PC-9 (cell line): ENCODE measurements at regions not wholly inside any gene's neighbourhood (a gene's known extent, or its start where the extent isn't known, plus 50 kb on each side); places are given as distances from the start of the nearest gene placed in this dataset.

Source experiments
- BruUV-seq: library from RNA; stranded (reverse); fragments of 400-500 nt; replicated peaks from 2 replicates; lab custom pipeline; 2021; lab: Mats Ljungman, UMichigan
- CTCF ChIA-PET: fragments of 300-600 bp; sonication (Branson Sonifier 250); formaldehyde crosslinking; loops from one replicate; lab custom pipeline; 2022; ENCODE audit warnings: antibody characterized with exemption; lab: Charles Lee
- POLR2A ChIA-PET: fragments of 300-600 bp; sonication (Branson Sonifier 250); formaldehyde crosslinking; loops from one replicate; lab custom pipeline; 2022; ENCODE audit warnings: antibody characterized with exemption; ENCODE audit not compliant: unreplicated experiment; lab: Charles Lee
- DNase-seq, 2 experiments: peaks; one replicate each; pipeline versions ENCODE4 v3.0.0 to v3.0.0-alpha.2; 2015 to 2022; ENCODE audit warnings: mixed read lengths in 1 of 2
- H2AFZ ChIP-seq: fragments of 200-600 bp; sonication (generic); 2 replicates; pipeline ENCODE4 v1.8.1; 2017; ENCODE audit warnings: antibody characterized with exemption
- H3F3A ChIP-seq: fragments of 200-600 bp; sonication (generic); 2 replicates; pipeline ENCODE4 v1.8.1; 2017; ENCODE audit warnings: antibody characterized with exemption, mild to moderate bottlenecking, low read depth; ENCODE audit not compliant: insufficient read depth
- H3K27ac ChIP-seq: fragments of 200-600 bp; sonication (generic); 2 replicates; pipeline ENCODE4 v1.6.1; 2016; ENCODE audit warnings: mixed run types
- H3K27me3 ChIP-seq: fragments of 200-600 bp; sonication (generic); 2 replicates; pipeline ENCODE4 v1.6.1; 2016; ENCODE audit warnings: low read depth, mixed run types; ENCODE audit not compliant: insufficient read depth
- H3K36me3 ChIP-seq: fragments of 200-600 bp; sonication (generic); 2 replicates; pipeline ENCODE4 v1.6.1; 2016; ENCODE audit warnings: low read depth, mixed run types
- H3K4me1 ChIP-seq: fragments of 200-600 bp; sonication (generic); replicated peaks from 2 replicates; pipeline ENCODE4 v1.6.1; 2016; ENCODE audit warnings: mixed run types; ENCODE audit not compliant: insufficient read depth
- H3K4me2 ChIP-seq: fragments of 200-600 bp; sonication (generic); 2 replicates; pipeline ENCODE4 v1.6.1; 2017; ENCODE audit warnings: mixed run types
- H3K4me3 ChIP-seq: fragments of 200-600 bp; sonication (generic); 2 replicates; pipeline ENCODE4 v1.6.1; 2016; ENCODE audit warnings: mixed run types
- H3K79me2 ChIP-seq: fragments of 200-600 bp; sonication (generic); 2 replicates; pipeline ENCODE4 v1.6.1; 2017; ENCODE audit warnings: low read depth, mixed run types
- H3K9me2 ChIP-seq: fragments of 200-600 bp; sonication (generic); 2 replicates; pipeline ENCODE4 v1.8.1; 2017; ENCODE audit warnings: mild to moderate bottlenecking; ENCODE audit not compliant: insufficient read depth
- H3K9me3 ChIP-seq: fragments of 200-600 bp; sonication (generic); 2 replicates; pipeline ENCODE4 v1.8.1; 2016; ENCODE audit warnings: low read depth; ENCODE audit not compliant: insufficient read depth
- H4K20me1 ChIP-seq: fragments of 200-600 bp; sonication (generic); 2 replicates; pipeline ENCODE4 v1.8.1; 2017; ENCODE audit not compliant: insufficient read depth
- EZH2 ChIP-seq: fragments of 200-600 bp; sonication (generic); IDR thresholded peaks from 2 replicates; pipeline ENCODE4 v1.8.0; 2017; ENCODE audit warnings: antibody characterized with exemption, low read depth
- intact Hi-C: fragments of 100-400 bp; cut with micrococcal nuclease; formaldehyde crosslinking; loops from one replicate; pipeline ENCODE4 v1.10.0; 2022; ENCODE audit not compliant: unreplicated experiment
- TF ChIP-seq, protein P1 (sequence below): fragments of 200-600 bp; sonication (generic); conservative IDR thresholded peaks from 2 replicates; pipeline ENCODE4 v1.6.1; 2017; ENCODE audit warnings: mixed run types, antibody characterized with exemption, mild to moderate bottlenecking, moderate library complexity

GRCh38 chr17:17400566-17401184 is 76.1 kb upstream of the MED9 start:
- Histone ChIP-seq H3K27me3 (peaks cover 67% of the 10 kb centered on the region), H3K4me1 (no peaks in the 10 kb centered on the region), H3K36me3 (no peaks in the 10 kb centered on the region), H4K20me1 (no peaks in the 10 kb centered on the region), H3K79me2 (no peaks in the 10 kb centered on the region), H3K9me3 (no peaks in the 10 kb centered on the region), H3K4me2 (no peak overlapping the region), H3K27ac (no peak overlapping the region), H3K4me3 (no peak overlapping the region), H3K9me2 (no peaks in the 10 kb centered on the region), H3F3A (no peaks in the 10 kb centered on the region), H2AFZ (no peak overlapping the region)
- no peak for DNase-seq
- no TSS peak for BruUV-seq
- intact Hi-C loops, result no loop called here
- ChIA-PET POLR2A (no interaction called here), CTCF (no interaction called here)
- no peak for TF ChIP-seq EZH2

GRCh38 chr17:17401271-17401781 is 75.5 kb upstream of the MED9 start:
- H3K79me2 ChIP-seq, result no peaks in the 10 kb centered on the region
- peaks cover 62% of the 10 kb centered on the region for H3K27me3 ChIP-seq
- ChIA-PET POLR2A (no interaction called here), CTCF (no interaction called here)
- H3K36me3 ChIP-seq, result no peaks in the 10 kb centered on the region
- peak in 1 of 2 experiments; percentile 8 for DNase-seq
- no TSS peak for BruUV-seq
- H4K20me1 ChIP-seq, result no peaks in the 10 kb centered on the region
- no peaks in the 10 kb centered on the region for H3K4me1 ChIP-seq
- no peaks in the 10 kb centered on the region for H3K9me2 ChIP-seq
- no peak overlapping the region for H2AFZ ChIP-seq
- no peaks in the 10 kb centered on the region for H3K9me3 ChIP-seq
- H3K4me3 ChIP-seq, result no peak overlapping the region
- no peak overlapping the region for H3K4me2 ChIP-seq
- H3K27ac ChIP-seq, result no peak overlapping the region
- intact Hi-C loops, result no loop called here
- no peaks in the 10 kb centered on the region for H3F3A ChIP-seq
- TF ChIP-seq, protein P1, sequence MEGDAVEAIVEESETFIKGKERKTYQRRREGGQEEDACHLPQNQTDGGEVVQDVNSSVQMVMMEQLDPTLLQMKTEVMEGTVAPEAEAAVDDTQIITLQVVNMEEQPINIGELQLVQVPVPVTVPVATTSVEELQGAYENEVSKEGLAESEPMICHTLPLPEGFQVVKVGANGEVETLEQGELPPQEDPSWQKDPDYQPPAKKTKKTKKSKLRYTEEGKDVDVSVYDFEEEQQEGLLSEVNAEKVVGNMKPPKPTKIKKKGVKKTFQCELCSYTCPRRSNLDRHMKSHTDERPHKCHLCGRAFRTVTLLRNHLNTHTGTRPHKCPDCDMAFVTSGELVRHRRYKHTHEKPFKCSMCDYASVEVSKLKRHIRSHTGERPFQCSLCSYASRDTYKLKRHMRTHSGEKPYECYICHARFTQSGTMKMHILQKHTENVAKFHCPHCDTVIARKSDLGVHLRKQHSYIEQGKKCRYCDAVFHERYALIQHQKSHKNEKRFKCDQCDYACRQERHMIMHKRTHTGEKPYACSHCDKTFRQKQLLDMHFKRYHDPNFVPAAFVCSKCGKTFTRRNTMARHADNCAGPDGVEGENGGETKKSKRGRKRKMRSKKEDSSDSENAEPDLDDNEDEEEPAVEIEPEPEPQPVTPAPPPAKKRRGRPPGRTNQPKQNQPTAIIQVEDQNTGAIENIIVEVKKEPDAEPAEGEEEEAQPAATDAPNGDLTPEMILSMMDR, result peak; percentile 35; the same call in 1 of the 2 replicates
- TF ChIP-seq EZH2, result no peak

DNA sequence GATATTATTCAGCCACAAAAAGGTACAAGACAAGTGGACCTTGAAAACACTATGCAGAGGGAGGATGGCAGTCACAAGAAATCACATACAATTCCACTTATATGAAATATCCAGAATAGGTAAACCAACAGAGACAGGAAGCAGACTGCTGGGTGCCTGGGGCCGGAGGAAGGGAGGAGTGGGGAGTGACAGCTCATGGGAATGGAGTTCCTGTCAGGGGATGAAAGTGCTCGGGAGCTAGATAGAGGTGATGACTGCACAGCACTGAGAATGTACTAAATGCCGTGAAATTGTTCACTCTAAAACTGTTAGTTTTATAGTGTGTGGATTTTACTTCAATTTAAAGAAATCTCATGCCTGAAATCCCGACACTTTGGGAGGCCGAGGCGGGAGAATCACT is 74.2 kb upstream of the MED9 start:
- ChIA-PET POLR2A (no interaction called here), CTCF (no interaction called here)
- Histone ChIP-seq H3F3A (no peaks in the 10 kb centered on the region), H3K9me2 (no peaks in the 10 kb centered on the region), H3K27me3 (peaks cover 50% of the 10 kb centered on the region), H3K9me3 (no peaks in the 10 kb centered on the region), H3K79me2 (no peaks in the 10 kb centered on the region), H3K4me1 (no peaks in the 10 kb centered on the region), H3K4me3 (no peak overlapping the region), H3K4me2 (no peak overlapping the region), H3K36me3 (no peaks in the 10 kb centered on the region), H2AFZ (no peak overlapping the region), H3K27ac (no peak overlapping the region), H4K20me1 (no peaks in the 10 kb centered on the region)
- intact Hi-C loops, result no loop called here
- TF ChIP-seq, protein P1, result no peak
- no peak for TF ChIP-seq EZH2
- DNase-seq, result no peak
- no TSS peak for BruUV-seq
